ENCODE measurements at regions not wholly inside any gene's neighbourhood (a gene's known extent, or its start where the extent isn't known, plus 50 kb on each side); places are given as distances from the start of the nearest gene placed in this dataset.

- FAIRE-seq: no peak
Observed at GRCh38 chr5:175282611-175283225, 161.3 kb downstream of the DRD1 start.

- no peak for FAIRE-seq
Observed at GRCh38 chr5:175281714-175282113, 162.3 kb downstream of the DRD1 start.

GRCh38 chr5:175281257-175281656 lies 162.7 kb downstream of the DRD1 start:
- FAIRE-seq: no peak

- FAIRE-seq: no peak
Observed at GRCh38 chr5:175279506-175279905, 164.5 kb downstream of the DRD1 start.

GRCh38 chr5:175275748-175276147 lies 168.2 kb downstream of the DRD1 start:
- FAIRE-seq: no peak

- no peak for FAIRE-seq
Observed at GRCh38 chr5:175275097-175275496, 168.9 kb downstream of the DRD1 start.

GRCh38 chr5:175274171-175274570 lies 169.8 kb downstream of the DRD1 start:
- no peak for FAIRE-seq

- FAIRE-seq: no peak
Observed at GRCh38 chr5:175264406-175264805, 179.6 kb downstream of the DRD1 start.

- no peak for FAIRE-seq
Observed at GRCh38 chr5:175263776-175264175, 180.2 kb downstream of the DRD1 start.

- no peak for FAIRE-seq
Observed at GRCh38 chr5:175261526-175261925, 182.5 kb downstream of the DRD1 start.

GRCh38 chr5:175261037-175261436 lies 182.9 kb downstream of the DRD1 start:
- FAIRE-seq: no peak

GRCh38 chr5:175257847-175258194 lies 186.2 kb downstream of the DRD1 start:
- no peak for FAIRE-seq

GRCh38 chr5:175257128-175257846 lies 186.7 kb downstream of the DRD1 start:
- no peak for FAIRE-seq

GRCh38 chr5:175254155-175254554 lies 189.8 kb downstream of the DRD1 start:
- no peak for FAIRE-seq

- no peak for FAIRE-seq
Observed at GRCh38 chr5:175253597-175253996, 190.4 kb downstream of the DRD1 start.

- FAIRE-seq: no peak
Observed at GRCh38 chr5:175252234-175252805, 191.7 kb downstream of the DRD1 start.

- FAIRE-seq: no peak
Observed at GRCh38 chr5:175250426-175250825, 193.6 kb downstream of the DRD1 start.

GRCh38 chr5:175248416-175248905 lies 195.5 kb downstream of the DRD1 start:
- FAIRE-seq: no peak

GRCh38 chr5:175246889-175247520 lies 197.0 kb downstream of the DRD1 start:
- no peak for FAIRE-seq

GRCh38 chr5:175246242-175246888 lies 197.6 kb downstream of the DRD1 start:
- no peak for FAIRE-seq

GRCh38 chr5:175243441-175243840 lies 200.5 kb downstream of the DRD1 start:
- no peak for FAIRE-seq

GRCh38 chr5:175242207-175242606 lies 201.8 kb downstream of the DRD1 start:
- FAIRE-seq: no peak

GRCh38 chr5:175238326-175238725 lies 205.7 kb downstream of the DRD1 start:
- FAIRE-seq: no peak

All from endometrium (tissue), 2 donors.